ENCODE measurements at regions not wholly inside any gene's neighbourhood (a gene's known extent, or its start where the extent isn't known, plus 50 kb on each side); places are given as distances from the start of the nearest gene placed in this dataset.
"Not testable (repeated sequence)": the region's sequence is repeated elsewhere in the genome, so short reads cannot be mapped to it uniquely, and the experiment has no call there.

DNA sequence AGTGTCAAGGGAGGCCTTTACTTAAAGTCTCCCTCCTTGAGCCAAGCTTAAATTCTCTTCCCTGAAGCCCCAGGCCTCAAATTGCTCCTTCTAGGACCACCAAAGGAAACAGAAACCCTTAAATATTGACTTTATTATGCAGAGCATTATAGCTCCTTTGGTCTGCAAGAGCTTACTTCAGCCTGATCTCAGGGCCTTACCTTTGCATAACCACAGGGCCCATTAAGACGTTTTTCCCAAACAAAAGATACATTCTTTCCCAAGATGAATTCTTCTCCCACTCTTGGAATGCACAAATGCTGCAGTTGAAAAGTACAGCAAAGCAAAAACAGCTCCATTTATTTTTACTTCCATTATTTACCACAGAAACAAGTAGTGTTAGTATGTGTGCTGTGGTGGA lies 130.8 kb downstream of the B3GNT2 start:
- no peaks in the 10 kb centered on the region for H3K36me3 ChIP-seq
- H3K27ac ChIP-seq = no peak overlapping the region
- TF ChIP-seq, protein P1, sequence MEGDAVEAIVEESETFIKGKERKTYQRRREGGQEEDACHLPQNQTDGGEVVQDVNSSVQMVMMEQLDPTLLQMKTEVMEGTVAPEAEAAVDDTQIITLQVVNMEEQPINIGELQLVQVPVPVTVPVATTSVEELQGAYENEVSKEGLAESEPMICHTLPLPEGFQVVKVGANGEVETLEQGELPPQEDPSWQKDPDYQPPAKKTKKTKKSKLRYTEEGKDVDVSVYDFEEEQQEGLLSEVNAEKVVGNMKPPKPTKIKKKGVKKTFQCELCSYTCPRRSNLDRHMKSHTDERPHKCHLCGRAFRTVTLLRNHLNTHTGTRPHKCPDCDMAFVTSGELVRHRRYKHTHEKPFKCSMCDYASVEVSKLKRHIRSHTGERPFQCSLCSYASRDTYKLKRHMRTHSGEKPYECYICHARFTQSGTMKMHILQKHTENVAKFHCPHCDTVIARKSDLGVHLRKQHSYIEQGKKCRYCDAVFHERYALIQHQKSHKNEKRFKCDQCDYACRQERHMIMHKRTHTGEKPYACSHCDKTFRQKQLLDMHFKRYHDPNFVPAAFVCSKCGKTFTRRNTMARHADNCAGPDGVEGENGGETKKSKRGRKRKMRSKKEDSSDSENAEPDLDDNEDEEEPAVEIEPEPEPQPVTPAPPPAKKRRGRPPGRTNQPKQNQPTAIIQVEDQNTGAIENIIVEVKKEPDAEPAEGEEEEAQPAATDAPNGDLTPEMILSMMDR (IDR thresholded peaks at IDR 0.05) = no peak
- H3K9me3 ChIP-seq = no peaks in the 10 kb centered on the region
- no peak overlapping the region for H3K4me3 ChIP-seq (ENCODE audit: low read depth in 1 of 2, low read length in 1 of 2)
- no peaks in the 10 kb centered on the region for H3K27me3 ChIP-seq
- H3K4me1 ChIP-seq (ENCODE audit: control insufficient read depth in 1 of 2, insufficient read depth in 1 of 2, low read depth in 1 of 2, low read length in 1 of 2) = peaks cover 14 to 15% of the 10 kb centered on the region in 2 experiments

DNA sequence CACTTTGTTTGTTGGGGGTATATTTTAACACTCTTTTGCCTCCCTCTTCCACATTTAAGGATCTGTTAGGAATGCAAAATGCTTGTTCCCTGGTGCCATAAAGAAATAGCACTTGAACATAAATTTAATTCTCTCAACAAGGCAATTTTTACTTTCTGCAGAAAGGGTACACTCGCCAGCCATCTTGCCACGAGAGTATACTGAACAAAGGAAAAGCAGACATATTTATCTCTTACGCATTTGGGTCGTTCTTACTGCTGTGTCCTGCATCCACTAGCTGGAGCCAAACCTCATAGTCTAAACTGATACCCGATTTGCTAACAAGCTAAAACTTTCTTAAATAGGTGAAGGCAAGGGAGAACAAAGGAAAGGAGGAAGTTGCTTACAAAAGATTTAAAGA lies 129.5 kb downstream of the B3GNT2 start:
- no peaks in the 10 kb centered on the region for H3K9me3 ChIP-seq
- peaks cover 14 to 15% of the 10 kb centered on the region in 2 experiments for H3K4me1 ChIP-seq (ENCODE audit: control insufficient read depth in 1 of 2, insufficient read depth in 1 of 2, low read depth in 1 of 2, low read length in 1 of 2)
- H3K36me3 ChIP-seq = no peaks in the 10 kb centered on the region
- peak overlapping the region; percentile 65 for H3K27ac ChIP-seq
- no peaks in the 10 kb centered on the region for H3K27me3 ChIP-seq
- TF ChIP-seq, protein P1 (IDR thresholded peaks at IDR 0.05) = no peak
- H3K4me3 ChIP-seq (ENCODE audit: low read depth in 1 of 2, low read length in 1 of 2) = no peak overlapping the region

DNA sequence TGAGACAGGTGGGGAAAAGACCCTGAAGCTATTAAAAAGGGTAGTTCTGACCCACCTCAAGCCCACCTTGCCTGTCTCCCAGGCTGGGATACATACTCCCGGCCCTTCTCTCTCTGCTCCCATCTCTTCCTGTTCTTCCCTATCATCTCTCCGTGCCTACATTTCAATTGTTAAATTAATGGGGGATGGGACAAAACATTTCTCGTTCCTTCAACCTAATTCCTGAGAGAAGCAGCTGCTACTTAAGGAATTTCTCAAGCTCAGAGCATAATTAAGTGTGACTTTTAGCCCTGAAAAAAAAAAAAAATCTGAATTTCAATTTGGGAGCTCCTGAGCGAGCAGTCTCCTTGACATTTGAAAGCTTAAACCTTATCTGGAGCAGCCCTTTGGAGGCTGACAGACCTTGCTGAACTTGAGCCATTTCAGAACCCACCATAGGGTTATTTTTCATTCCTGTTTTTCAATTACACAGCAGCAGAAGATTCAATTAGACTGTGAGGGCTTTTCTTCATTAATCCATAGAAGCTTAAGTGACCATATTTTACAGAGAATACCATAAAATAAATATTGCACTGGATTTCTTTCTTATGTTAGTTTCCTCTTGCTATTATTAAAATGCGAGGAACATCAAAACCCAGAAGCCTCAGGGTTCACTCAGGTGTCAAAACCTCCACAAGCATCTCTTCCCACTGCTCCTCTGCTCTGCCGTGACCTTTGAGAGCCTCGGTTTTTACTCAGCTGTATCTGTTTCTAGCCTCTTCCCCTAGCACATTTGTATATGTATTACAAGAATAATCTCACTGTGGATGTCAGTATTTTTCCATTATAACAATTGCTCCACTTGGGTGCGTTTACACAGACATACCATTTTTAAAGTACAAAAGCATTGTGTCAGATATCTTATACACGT lies 125.7 kb downstream of the B3GNT2 start:
- TF ChIP-seq, protein P1 (IDR thresholded peaks at IDR 0.05) = no peak
- H3K4me1 ChIP-seq (ENCODE audit: control insufficient read depth in 1 of 2, insufficient read depth in 1 of 2, low read depth in 1 of 2, low read length in 1 of 2) = peaks cover 14 to 15% of the 10 kb centered on the region in 2 experiments
- no peaks in the 10 kb centered on the region for H3K27me3 ChIP-seq
- no peaks in the 10 kb centered on the region for H3K9me3 ChIP-seq
- no peaks in the 10 kb centered on the region for H3K36me3 ChIP-seq
- H3K4me3 ChIP-seq (ENCODE audit: low read depth in 1 of 2, low read length in 1 of 2) = no peak overlapping the region
- no peak overlapping the region for H3K27ac ChIP-seq

DNA sequence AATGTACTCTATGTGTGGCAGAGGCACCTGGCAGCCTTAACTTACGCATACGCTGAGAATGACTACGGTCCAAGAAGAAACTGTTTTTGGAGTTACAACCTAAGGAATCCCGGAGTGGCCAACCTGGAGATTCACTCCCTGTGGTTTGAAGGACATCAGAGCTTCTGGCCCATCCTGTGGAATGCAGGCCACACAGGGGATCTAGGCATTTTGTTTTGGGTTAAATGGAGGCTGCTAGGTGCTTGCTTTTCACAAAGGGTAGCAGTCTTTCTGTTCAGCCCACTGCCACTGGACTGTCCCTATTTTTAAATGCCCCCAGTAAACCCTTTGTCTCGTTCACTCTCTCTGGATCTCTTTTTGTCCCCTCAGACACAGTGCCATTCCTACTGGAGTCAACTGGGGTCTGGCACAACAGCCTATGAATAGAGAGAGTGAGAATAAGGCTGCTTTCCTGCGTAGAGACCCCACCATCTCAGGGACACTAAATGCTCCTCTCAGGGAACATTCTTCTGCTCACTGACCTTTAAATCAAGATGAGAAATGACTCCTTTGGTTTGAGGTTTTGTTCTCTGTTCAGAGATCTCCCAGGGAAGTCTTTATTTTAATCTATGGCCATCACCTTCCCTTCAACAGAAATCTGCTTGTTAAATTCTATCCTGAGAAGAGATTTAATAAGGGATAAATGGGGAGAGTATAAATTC lies 124.9 kb downstream of the B3GNT2 start:
- peaks cover 8 to 9% of the 10 kb centered on the region in 2 experiments for H3K4me1 ChIP-seq (ENCODE audit: control insufficient read depth in 1 of 2, insufficient read depth in 1 of 2, low read depth in 1 of 2, low read length in 1 of 2)
- H3K27ac ChIP-seq = no peak overlapping the region
- H3K9me3 ChIP-seq = no peaks in the 10 kb centered on the region
- no peaks in the 10 kb centered on the region for H3K27me3 ChIP-seq
- H3K36me3 ChIP-seq = no peaks in the 10 kb centered on the region
- no peak overlapping the region for H3K4me3 ChIP-seq (ENCODE audit: low read depth in 1 of 2, low read length in 1 of 2)
- TF ChIP-seq, protein P1 (IDR thresholded peaks at IDR 0.05) = no peak

DNA sequence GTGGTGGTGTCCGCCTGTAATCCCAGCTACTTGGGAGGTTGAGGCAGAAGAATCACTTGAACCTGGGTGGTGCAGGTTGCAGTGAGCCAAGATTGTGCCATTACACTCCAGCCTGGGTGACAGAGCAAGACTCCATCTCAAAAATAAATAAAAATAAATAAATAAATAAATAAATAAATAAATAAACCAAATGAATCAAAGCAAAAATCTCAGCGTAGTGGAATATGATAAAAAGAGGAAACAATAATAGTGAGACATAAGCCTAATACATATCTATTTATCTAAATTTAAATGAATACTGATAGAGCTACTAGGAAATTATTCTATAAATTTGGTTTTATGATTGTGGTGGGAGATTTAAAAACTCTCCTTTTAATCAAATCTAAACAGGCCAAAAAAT lies 124.2 kb downstream of the B3GNT2 start:
- H3K4me1 ChIP-seq (ENCODE audit: control insufficient read depth in 1 of 2, insufficient read depth in 1 of 2, low read depth in 1 of 2, low read length in 1 of 2); H3K27ac ChIP-seq; H3K36me3 ChIP-seq; H3K9me3 ChIP-seq; H3K27me3 ChIP-seq; H3K4me3 ChIP-seq (ENCODE audit: low read depth in 1 of 2, low read length in 1 of 2): not testable (repeated sequence)

DNA sequence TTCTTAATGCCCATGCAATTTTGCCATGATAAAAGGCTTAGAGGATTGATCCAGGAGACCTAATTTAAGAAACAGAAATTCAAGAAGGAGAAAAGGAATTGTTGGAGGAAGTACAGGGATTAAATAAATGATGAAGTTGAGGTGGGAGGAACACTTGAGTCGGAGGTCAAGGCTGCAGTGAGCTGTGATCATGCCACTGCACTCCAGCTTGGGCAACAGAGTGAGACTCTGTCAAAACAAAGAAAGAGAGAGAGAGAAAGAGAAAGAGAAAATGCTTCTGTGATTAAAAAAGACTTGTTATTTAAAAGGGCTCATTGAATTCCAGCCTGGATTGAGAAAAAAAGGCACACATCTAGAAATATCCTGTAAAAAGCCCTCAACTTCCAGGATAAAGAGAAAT lies 123.2 kb downstream of the B3GNT2 start:
- TF ChIP-seq, protein P1 (IDR thresholded peaks at IDR 0.05) = no peak
- Histone ChIP-seq H3K4me3 (ENCODE audit: low read depth in 1 of 2, low read length in 1 of 2) (no peak overlapping the region), H3K36me3 (no peaks in the 10 kb centered on the region), H3K4me1 (ENCODE audit: control insufficient read depth in 1 of 2, insufficient read depth in 1 of 2, low read depth in 1 of 2, low read length in 1 of 2) (peaks cover 0 to under 1% of the 10 kb centered on the region in 2 experiments), H3K27ac (no peak overlapping the region), H3K27me3 (no peaks in the 10 kb centered on the region), H3K9me3 (no peaks in the 10 kb centered on the region)

Data from neutrophil (primary cell).